Suprapubic skin (tissue), 3 donors: ENCODE measurements at regions not wholly inside any gene's neighbourhood (a gene's known extent, or its start where the extent isn't known, plus 50 kb on each side); places are given as distances from the start of the nearest gene placed in this dataset.

Experiments
- EP300 ChIP-seq: sonication (generic); formaldehyde crosslinking; IDR thresholded peaks from one replicate; pipeline ENCODE4 v1.6.1; 2017; ENCODE audit warnings: antibody characterized with exemption
- TF ChIP-seq, protein P1 (sequence below), 2 donors: fragments of 200-600 bp in 1 of 2; fragments of 450-650 bp in 1 of 2; sonication (generic) in 1 of 2; IDR thresholded peaks; one replicate each; pipeline ENCODE4 v1.5.1; 2016 to 2019; ENCODE audit warnings: antibody characterized with exemption in 2 of 2, mild to moderate bottlenecking in 1 of 2, moderate library complexity in 1 of 2

DNA sequence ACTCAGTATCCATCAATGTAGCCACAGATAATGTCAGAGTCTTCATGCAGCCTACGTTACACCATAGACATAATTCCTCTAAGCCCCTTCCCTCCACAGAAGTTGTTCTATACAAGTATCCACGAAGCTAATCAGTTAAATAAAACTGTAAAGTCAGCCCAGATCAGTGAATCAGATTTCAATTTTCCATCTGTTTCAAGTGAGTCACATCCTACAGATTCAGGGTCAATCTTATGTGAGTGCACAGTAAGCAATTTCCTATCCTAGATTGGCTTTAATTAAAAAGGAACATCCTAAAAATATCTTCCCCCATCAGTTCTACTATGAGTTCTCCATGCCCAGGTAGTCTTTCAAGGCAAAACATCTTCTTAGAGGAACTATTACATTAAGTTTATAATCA, 402.5 kb downstream of the EFNA5 start:
- TF ChIP-seq, protein P1, sequence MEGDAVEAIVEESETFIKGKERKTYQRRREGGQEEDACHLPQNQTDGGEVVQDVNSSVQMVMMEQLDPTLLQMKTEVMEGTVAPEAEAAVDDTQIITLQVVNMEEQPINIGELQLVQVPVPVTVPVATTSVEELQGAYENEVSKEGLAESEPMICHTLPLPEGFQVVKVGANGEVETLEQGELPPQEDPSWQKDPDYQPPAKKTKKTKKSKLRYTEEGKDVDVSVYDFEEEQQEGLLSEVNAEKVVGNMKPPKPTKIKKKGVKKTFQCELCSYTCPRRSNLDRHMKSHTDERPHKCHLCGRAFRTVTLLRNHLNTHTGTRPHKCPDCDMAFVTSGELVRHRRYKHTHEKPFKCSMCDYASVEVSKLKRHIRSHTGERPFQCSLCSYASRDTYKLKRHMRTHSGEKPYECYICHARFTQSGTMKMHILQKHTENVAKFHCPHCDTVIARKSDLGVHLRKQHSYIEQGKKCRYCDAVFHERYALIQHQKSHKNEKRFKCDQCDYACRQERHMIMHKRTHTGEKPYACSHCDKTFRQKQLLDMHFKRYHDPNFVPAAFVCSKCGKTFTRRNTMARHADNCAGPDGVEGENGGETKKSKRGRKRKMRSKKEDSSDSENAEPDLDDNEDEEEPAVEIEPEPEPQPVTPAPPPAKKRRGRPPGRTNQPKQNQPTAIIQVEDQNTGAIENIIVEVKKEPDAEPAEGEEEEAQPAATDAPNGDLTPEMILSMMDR (IDR thresholded peaks at IDR 0.05): no peak
- no peak for TF ChIP-seq EP300
